ENCODE measurements at regions not wholly inside any gene's neighbourhood (a gene's known extent, or its start where the extent isn't known, plus 50 kb on each side); places are given as distances from the start of the nearest gene placed in this dataset.

DNA sequence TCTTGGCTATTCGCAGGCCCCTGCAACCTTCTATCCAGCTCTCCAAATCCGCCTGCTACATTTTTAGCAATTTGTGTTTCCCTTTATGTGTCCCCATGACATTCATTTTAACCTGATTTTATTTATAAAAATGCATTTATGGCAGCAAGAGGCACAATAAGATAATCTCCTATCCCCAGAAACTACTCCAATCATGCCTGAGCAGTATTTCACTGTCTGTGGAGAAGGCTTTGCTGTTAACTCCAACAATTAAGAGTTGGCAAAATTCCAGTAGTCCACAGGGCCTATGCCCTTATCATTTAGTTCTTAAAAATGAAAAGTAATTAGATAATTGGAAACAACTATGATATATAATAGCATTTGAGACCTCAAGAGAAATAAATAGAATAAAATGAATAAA, 462.4 kb downstream of the TRHDE start:
- no peaks in the 10 kb centered on the region for H3K36me3 ChIP-seq (ENCODE audit: control insufficient read depth in 4 of 4, insufficient read depth in 3 of 4, low read depth in 1 of 4, low read length in 3 of 4)
- no peak overlapping the region for H3K9ac ChIP-seq (ENCODE audit: low read depth in 1 of 2, low read length in 2 of 2)
- TF ChIP-seq RXRA (IDR thresholded peaks at IDR 0.05) (no peak), EGR1 (IDR thresholded peaks at IDR 0.05; ENCODE audit: low read depth in 2 of 2) (no peak), NR2F2 (IDR thresholded peaks at IDR 0.05) (no peak), YY1 (IDR thresholded peaks at IDR 0.05) (no peak)
- TF ChIP-seq, protein P1, sequence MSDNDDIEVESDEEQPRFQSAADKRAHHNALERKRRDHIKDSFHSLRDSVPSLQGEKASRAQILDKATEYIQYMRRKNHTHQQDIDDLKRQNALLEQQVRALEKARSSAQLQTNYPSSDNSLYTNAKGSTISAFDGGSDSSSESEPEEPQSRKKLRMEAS (IDR thresholded peaks at IDR 0.05): no peak
- H3K27ac ChIP-seq (ENCODE audit: low read depth in 1 of 2, low read length in 2 of 2): no peak overlapping the region
- no peak for DNase-seq (ENCODE audit: low spot score)
- no peaks in the 10 kb centered on the region for H3K9me3 ChIP-seq (ENCODE audit: control insufficient read depth in 4 of 4, low read length in 3 of 4)
- H3K4me3 ChIP-seq (ENCODE audit: low read depth in 1 of 3, low read length in 3 of 3): no peak overlapping the region
- WGBS: 90% methylated on average over 2 of the region's 2 CpGs
- no peaks in the 10 kb centered on the region for H3K27me3 ChIP-seq (ENCODE audit: control insufficient read depth in 4 of 4, insufficient read depth in 4 of 4, low read length in 3 of 4)
- no peaks in the 10 kb centered on the region for H3K4me1 ChIP-seq (ENCODE audit: control insufficient read depth in 4 of 4, insufficient read depth in 4 of 4, low read length in 3 of 4)

- no peaks in the 10 kb centered on the region for H3K36me3 ChIP-seq (ENCODE audit: control insufficient read depth in 4 of 4, insufficient read depth in 3 of 4, low read depth in 1 of 4, low read length in 3 of 4)
- no peak overlapping the region for H3K4me3 ChIP-seq (ENCODE audit: low read depth in 1 of 3, low read length in 3 of 3)
- no peaks in the 10 kb centered on the region for H3K27me3 ChIP-seq (ENCODE audit: control insufficient read depth in 4 of 4, insufficient read depth in 4 of 4, low read length in 3 of 4)
- WGBS: 68% methylated on average over 2 of the region's 2 CpGs
- TF ChIP-seq RAD21 (IDR thresholded peaks at IDR 0.05): no peak
- TF ChIP-seq HNF4A (conservative IDR thresholded peaks at IDR 0.05): no peak
- no peak for TF ChIP-seq FOXA2 (IDR thresholded peaks at IDR 0.05)
- no peak for TF ChIP-seq JUND (IDR thresholded peaks at IDR 0.05)
- TF ChIP-seq SP1 (IDR thresholded peaks at IDR 0.05): no peak
- no peak for TF ChIP-seq HNF4G (IDR thresholded peaks at IDR 0.05)
- no peak for TF ChIP-seq GABPA (IDR thresholded peaks at IDR 0.05 in 1 of 2, conservative IDR thresholded peaks at IDR 0.05 in 1 of 2)
- TF ChIP-seq ATF3 (IDR thresholded peaks at IDR 0.05): no peak
- no peak for TF ChIP-seq ZBTB33 (IDR thresholded peaks at IDR 0.05)
- H3K4me1 ChIP-seq (ENCODE audit: control insufficient read depth in 4 of 4, insufficient read depth in 4 of 4, low read length in 3 of 4): no peaks in the 10 kb centered on the region
- H3K9me3 ChIP-seq (ENCODE audit: control insufficient read depth in 4 of 4, low read length in 3 of 4): peaks cover 2 to 6% (median 3%) of the 10 kb centered on the region in 4 donors
- H3K27ac ChIP-seq (ENCODE audit: low read depth in 1 of 2, low read length in 2 of 2): no peak overlapping the region
- DNase-seq (ENCODE audit: low spot score): no peak
- no peak overlapping the region for H3K9ac ChIP-seq (ENCODE audit: low read depth in 1 of 2, low read length in 2 of 2)
Observed at GRCh38 chr12:72738811-72739210, 466.6 kb downstream of the TRHDE start.

- Histone ChIP-seq H3K4me3 (ENCODE audit: low read depth in 1 of 3, low read length in 3 of 3) (no peak overlapping the region), H3K9me3 (ENCODE audit: control insufficient read depth in 4 of 4, low read length in 3 of 4) (peaks cover 2 to 6% (median 3%) of the 10 kb centered on the region in 4 donors), H3K27ac (ENCODE audit: low read depth in 1 of 2, low read length in 2 of 2) (no peak overlapping the region), H3K4me1 (ENCODE audit: control insufficient read depth in 4 of 4, insufficient read depth in 4 of 4, low read length in 3 of 4) (no peaks in the 10 kb centered on the region), H3K36me3 (ENCODE audit: control insufficient read depth in 4 of 4, insufficient read depth in 3 of 4, low read depth in 1 of 4, low read length in 3 of 4) (no peaks in the 10 kb centered on the region), H3K9ac (ENCODE audit: low read depth in 1 of 2, low read length in 2 of 2) (no peak overlapping the region), H3K27me3 (ENCODE audit: control insufficient read depth in 4 of 4, insufficient read depth in 4 of 4, low read length in 3 of 4) (no peaks in the 10 kb centered on the region)
- WGBS: 85% methylated on average over 1 of the region's 1 CpG
- TF ChIP-seq YY1 (IDR thresholded peaks at IDR 0.05) (no peak), HNF4G (IDR thresholded peaks at IDR 0.05) (no peak), TAF1 (conservative IDR thresholded peaks at IDR 0.05) (no peak), GABPA (IDR thresholded peaks at IDR 0.05 in 1 of 2, conservative IDR thresholded peaks at IDR 0.05 in 1 of 2) (no peak), HNF4A (conservative IDR thresholded peaks at IDR 0.05) (no peak), SP1 (IDR thresholded peaks at IDR 0.05) (no peak), NR2F2 (IDR thresholded peaks at IDR 0.05) (no peak), FOXA2 (IDR thresholded peaks at IDR 0.05) (no peak), CTCF (IDR thresholded peaks at IDR 0.05; ENCODE audit: low read depth, low read length, missing input control) (no peak), JUND (IDR thresholded peaks at IDR 0.05) (no peak), ATF3 (IDR thresholded peaks at IDR 0.05) (no peak), FOXA1 (IDR thresholded peaks at IDR 0.05) (no peak)
- no peak for DNase-seq (ENCODE audit: low spot score)
Observed at GRCh38 chr12:72740064-72740463, 467.9 kb downstream of the TRHDE start.
